HG03460 (cell line): ENCODE measurements at regions not wholly inside any gene's neighbourhood (a gene's known extent, or its start where the extent isn't known, plus 50 kb on each side); places are given as distances from the start of the nearest gene placed in this dataset.
"Not testable (repeated sequence)": the region's sequence is repeated elsewhere in the genome, so short reads cannot be mapped to it uniquely, and the experiment has no call there.

Source experiments
- ATAC-seq: cut with Tn5 transposase; IDR thresholded peaks from one replicate; pipeline ENCODE4 v1.9.1; 2021; ENCODE audit not compliant: unreplicated experiment

- no peak for ATAC-seq
Measured at GRCh38 chr12:86647800-86648199, 391.6 kb upstream of the MGAT4C start.

GRCh38 chr12:86634456-86635410, 378.5 kb upstream of the MGAT4C start:
- ATAC-seq = no peak

GRCh38 chr12:86627001-86627400, 370.8 kb upstream of the MGAT4C start:
- ATAC-seq = no peak

- no peak for ATAC-seq
Measured at GRCh38 chr12:86623267-86623666, 367.1 kb upstream of the MGAT4C start.

GRCh38 chr12:86621957-86622356, 365.8 kb upstream of the MGAT4C start:
- no peak for ATAC-seq

GRCh38 chr12:86613311-86613710, 357.1 kb upstream of the MGAT4C start:
- no peak for ATAC-seq

GRCh38 chr12:86608638-86609037, 352.4 kb upstream of the MGAT4C start:
- ATAC-seq = no peak

- ATAC-seq = no peak
Measured at GRCh38 chr12:86601550-86602308, 345.5 kb upstream of the MGAT4C start.

GRCh38 chr12:86600664-86601231, 344.6 kb upstream of the MGAT4C start:
- no peak for ATAC-seq

- ATAC-seq = no peak
Measured at GRCh38 chr12:86597431-86597830, 341.2 kb upstream of the MGAT4C start.

- ATAC-seq = no peak
Measured at GRCh38 chr12:86590296-86590695, 334.1 kb upstream of the MGAT4C start.

- no peak for ATAC-seq
Measured at GRCh38 chr12:86574143-86574542, 318.0 kb upstream of the MGAT4C start.

GRCh38 chr12:86572455-86572854, 316.3 kb upstream of the MGAT4C start:
- ATAC-seq = no peak

- no peak for ATAC-seq
Measured at GRCh38 chr12:86565038-86565437, 308.8 kb upstream of the MGAT4C start.

GRCh38 chr12:86555491-86555890, 299.3 kb upstream of the MGAT4C start:
- ATAC-seq = not testable (repeated sequence)

GRCh38 chr12:86551146-86551571, 295.0 kb upstream of the MGAT4C start:
- ATAC-seq = no peak

GRCh38 chr12:86550218-86551145, 294.3 kb upstream of the MGAT4C start:
- ATAC-seq = no peak

GRCh38 chr12:86543716-86544115, 287.5 kb upstream of the MGAT4C start:
- ATAC-seq = no peak

GRCh38 chr12:86530996-86531655, 274.9 kb upstream of the MGAT4C start:
- ATAC-seq = no peak

GRCh38 chr12:86526060-86526595, 269.9 kb upstream of the MGAT4C start:
- ATAC-seq = no peak
